Dendritic cell treated with granulocyte-macrophage colony-stimulating factor and Interleukin-4, amounts not matched to agents 40 ng/mL and 50 ng/mL, for 4 days (primary cell): ENCODE measurements at regions not wholly inside any gene's neighbourhood (a gene's known extent, or its start where the extent isn't known, plus 50 kb on each side); places are given as distances from the start of the nearest gene placed in this dataset.

Source experiments
- H3K27ac Mint-ChIP-seq: one replicate; pipeline ENCODE4 v1.8.0; 2022; ENCODE audit warnings: mild to moderate bottlenecking, mixed read lengths
- H3K27me3 Mint-ChIP-seq: one replicate; pipeline ENCODE4 v1.8.0; 2022; ENCODE audit warnings: mild to moderate bottlenecking, mixed read lengths
- H3K36me3 Mint-ChIP-seq: one replicate; pipeline ENCODE4 v1.8.0; 2022; ENCODE audit warnings: low read depth, mixed read lengths
- H3K4me1 Mint-ChIP-seq: one replicate; pipeline ENCODE4 v1.8.0; 2022; ENCODE audit warnings: low read depth, mixed read lengths
- H3K4me3 Mint-ChIP-seq: one replicate; pipeline ENCODE4 v1.8.0; 2022; ENCODE audit warnings: mild to moderate bottlenecking, moderate library complexity, mixed read lengths
- H3K9me3 Mint-ChIP-seq: one replicate; pipeline ENCODE4 v1.8.0; 2022; ENCODE audit warnings: mixed read lengths
- intact Hi-C: fragments of 100-400 bp; cut with micrococcal nuclease; formaldehyde crosslinking; loops from one replicate; pipeline ENCODE4 v1.15.0; 2022

DNA sequence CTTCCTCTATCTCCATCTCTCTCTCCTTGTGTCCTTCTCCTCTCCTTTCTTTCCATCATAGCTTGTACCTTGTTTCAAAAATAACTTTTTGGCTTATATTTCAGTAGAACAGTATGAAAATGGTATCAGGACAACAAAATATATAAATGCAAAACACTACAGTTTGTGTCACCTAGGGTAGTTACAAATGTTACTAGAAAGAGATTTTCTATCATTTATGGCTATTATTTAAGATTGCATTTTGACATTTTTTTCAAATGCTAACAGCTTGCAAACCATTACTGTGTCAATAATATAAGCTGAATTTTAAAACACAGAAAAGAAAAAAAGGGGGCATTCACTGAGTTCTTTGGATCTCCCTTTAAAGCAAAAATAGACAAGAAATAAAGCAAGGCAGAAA is 392.3 kb upstream of the LRRC4C start:
- Mint-ChIP-seq H3K4me3 (no peak overlapping the region), H3K27me3 (no peaks in the 10 kb centered on the region)

DNA sequence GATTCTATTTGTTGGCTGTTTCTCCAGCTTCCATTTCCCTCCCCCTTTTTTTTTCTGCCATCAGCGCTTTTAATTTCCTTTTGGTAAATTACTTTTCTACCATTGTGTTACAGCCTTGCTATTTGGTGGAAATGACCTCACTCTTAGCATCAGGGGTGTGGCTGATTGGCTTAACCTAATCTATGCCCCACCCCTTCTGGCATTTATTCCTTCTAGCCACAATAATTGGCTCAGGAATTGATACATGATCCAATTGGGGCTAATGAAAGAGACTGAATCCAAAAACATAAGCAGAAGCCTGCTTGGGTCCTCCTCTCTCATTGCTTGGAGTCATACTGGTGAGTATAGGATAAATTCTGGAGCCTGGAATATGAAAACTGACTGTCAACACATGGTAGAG is 402.4 kb upstream of the LRRC4C start:
- intact Hi-C loops: no loop called here
- H3K9me3 Mint-ChIP-seq: peaks cover 8% of the 10 kb centered on the region
- H3K4me1 Mint-ChIP-seq: no peaks in the 10 kb centered on the region
- H3K36me3 Mint-ChIP-seq: no peaks in the 10 kb centered on the region
- H3K4me3 Mint-ChIP-seq: no peak overlapping the region
- H3K27ac Mint-ChIP-seq: no peak overlapping the region
- H3K27me3 Mint-ChIP-seq: no peaks in the 10 kb centered on the region

More for the DNA sequence above, 392.3 kb upstream of the LRRC4C start:
- intact Hi-C loops: no loop called here
- Mint-ChIP-seq H3K27ac (no peak overlapping the region), H3K4me1 (no peaks in the 10 kb centered on the region), H3K9me3 (peaks cover 35% of the 10 kb centered on the region), H3K36me3 (no peaks in the 10 kb centered on the region)

DNA sequence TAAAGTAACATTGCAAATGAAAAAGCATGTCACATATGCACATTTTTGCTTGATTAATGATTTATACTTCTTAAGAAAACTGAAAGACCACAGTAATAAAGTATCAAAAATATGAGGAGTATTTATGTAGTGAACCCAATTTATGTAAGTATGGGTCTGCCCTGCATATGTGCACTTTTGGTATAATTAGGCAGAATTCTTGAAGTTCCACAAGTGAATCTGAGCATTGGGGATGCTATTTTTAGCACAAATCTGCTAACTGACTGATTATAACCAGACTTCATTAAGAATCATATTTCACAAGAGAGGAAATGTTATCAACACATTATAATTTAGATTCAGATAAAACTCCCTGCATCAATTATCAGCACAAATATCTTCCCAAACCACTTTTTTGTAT is 407.1 kb upstream of the LRRC4C start:
- Mint-ChIP-seq H3K4me1 (no peaks in the 10 kb centered on the region), H3K4me3 (no peak overlapping the region), H3K36me3 (no peaks in the 10 kb centered on the region), H3K27me3 (no peaks in the 10 kb centered on the region), H3K27ac (no peak overlapping the region), H3K9me3 (no peaks in the 10 kb centered on the region)
- intact Hi-C loops: no loop called here

DNA sequence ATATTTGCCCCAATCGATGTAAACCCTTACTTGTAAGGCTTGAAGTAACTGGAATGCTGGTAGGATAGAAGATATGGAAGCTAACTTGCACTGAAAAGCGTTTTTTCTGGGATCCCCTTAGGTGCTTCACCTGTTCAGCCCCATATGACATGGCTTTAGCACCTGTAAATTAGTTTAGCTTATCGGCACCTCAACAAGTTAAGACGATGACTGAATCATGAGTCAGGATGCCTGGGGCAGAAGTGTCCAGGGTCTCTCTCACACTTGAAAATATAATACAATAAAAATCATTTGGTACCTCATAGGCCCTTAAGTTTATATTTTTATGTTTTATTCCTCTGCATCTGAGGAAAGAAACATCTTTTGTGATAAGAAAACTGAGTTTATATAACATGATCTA is 409.2 kb upstream of the LRRC4C start:
- Mint-ChIP-seq H3K27ac (no peak overlapping the region), H3K4me3 (no peak overlapping the region), H3K27me3 (no peaks in the 10 kb centered on the region), H3K36me3 (no peaks in the 10 kb centered on the region), H3K9me3 (peaks cover 12% of the 10 kb centered on the region), H3K4me1 (no peaks in the 10 kb centered on the region)
- intact Hi-C loops: no loop called here

DNA sequence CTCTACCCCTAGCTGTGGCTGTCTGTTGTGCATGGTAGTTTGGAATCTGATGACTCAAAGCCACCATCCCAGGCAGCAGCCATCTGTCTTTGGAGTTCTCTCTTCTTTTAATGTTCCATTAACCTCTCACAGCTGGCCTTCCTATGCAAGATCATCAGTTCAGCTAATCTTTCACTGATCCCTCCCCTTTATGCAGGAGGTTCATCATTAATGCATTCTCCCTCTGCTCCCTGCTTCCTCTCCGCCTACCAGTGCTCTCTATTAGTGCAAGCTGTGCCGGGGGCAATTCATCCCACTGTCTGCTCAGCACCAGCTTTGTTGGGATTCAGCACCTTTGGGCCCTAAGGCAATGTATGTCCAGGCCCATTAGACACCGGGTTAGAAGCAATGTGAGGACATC is 413.0 kb upstream of the LRRC4C start:
- intact Hi-C loops: no loop called here
- Mint-ChIP-seq H3K27ac (no peak overlapping the region), H3K4me3 (no peak overlapping the region), H3K9me3 (peaks cover 24% of the 10 kb centered on the region), H3K27me3 (no peaks in the 10 kb centered on the region), H3K4me1 (no peaks in the 10 kb centered on the region), H3K36me3 (no peaks in the 10 kb centered on the region)

DNA sequence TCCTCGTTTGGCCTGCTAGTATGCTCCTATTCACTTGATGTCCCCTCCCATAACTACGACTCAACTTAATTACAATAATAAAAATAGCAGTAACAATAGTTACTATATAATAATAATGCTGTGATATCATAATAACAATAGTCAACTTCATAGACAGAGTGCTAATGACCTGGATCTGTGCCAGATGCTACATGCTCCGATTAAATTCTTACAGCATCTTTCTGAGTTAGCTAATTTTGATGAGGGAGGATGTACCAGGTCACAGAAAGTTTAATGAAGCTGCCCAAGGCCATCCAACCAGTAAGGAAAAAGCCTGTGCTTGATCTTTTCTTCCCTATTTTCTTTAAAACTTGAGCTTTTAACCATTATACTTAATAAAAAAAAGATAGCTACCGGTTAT is 413.4 kb upstream of the LRRC4C start:
- no peak overlapping the region for H3K27ac Mint-ChIP-seq
- H3K4me3 Mint-ChIP-seq: no peak overlapping the region
- no peaks in the 10 kb centered on the region for H3K36me3 Mint-ChIP-seq
- peaks cover 24% of the 10 kb centered on the region for H3K9me3 Mint-ChIP-seq
- H3K27me3 Mint-ChIP-seq: no peaks in the 10 kb centered on the region
- H3K4me1 Mint-ChIP-seq: no peaks in the 10 kb centered on the region
- intact Hi-C loops: no loop called here

DNA sequence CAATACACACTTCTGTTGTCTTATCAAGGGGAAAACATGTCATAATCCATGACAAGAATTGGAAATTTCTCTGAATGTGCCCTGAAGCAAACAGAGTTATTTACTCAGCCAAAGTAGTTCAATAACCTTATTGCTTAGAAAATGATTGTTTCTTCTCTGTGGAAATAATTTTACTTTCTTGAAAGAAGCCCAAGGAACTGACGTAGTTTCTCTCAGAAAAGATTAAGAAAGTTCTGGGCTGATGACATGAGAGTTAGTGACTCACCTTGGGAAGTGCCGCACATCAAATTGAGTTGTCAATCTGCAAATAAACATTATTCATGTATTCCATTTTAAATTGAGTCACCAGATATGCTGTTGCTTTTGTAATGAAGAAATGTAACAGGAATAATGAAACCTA is 418.6 kb upstream of the LRRC4C start:
- Mint-ChIP-seq H3K27ac (no peak overlapping the region), H3K9me3 (peaks cover 12% of the 10 kb centered on the region), H3K36me3 (no peaks in the 10 kb centered on the region), H3K4me3 (no peak overlapping the region), H3K27me3 (no peaks in the 10 kb centered on the region), H3K4me1 (no peaks in the 10 kb centered on the region)
- intact Hi-C loops: no loop called here

DNA sequence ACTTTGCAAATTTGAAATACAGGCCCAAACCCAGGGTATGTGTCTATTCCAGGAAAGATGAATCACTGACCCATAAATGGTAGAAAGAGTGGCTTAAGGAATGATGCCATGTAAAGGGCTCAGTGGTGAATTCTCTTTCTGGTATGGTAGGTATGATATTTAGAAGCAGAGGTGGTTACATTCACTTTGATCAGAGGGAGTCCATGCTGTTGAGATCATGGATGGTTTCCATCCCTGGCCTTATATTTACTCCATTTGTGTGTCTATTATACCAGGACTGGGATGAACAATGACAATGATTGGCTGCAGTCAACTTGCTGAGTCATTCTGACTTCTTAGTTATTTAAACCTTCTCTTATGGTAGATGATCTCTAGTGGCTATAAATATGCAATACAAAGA is 419.8 kb upstream of the LRRC4C start:
- Mint-ChIP-seq H3K4me1 (no peaks in the 10 kb centered on the region), H3K27ac (no peak overlapping the region), H3K4me3 (no peak overlapping the region), H3K36me3 (no peaks in the 10 kb centered on the region), H3K27me3 (no peaks in the 10 kb centered on the region), H3K9me3 (peaks cover 7% of the 10 kb centered on the region)
- intact Hi-C loops: no loop called here

DNA sequence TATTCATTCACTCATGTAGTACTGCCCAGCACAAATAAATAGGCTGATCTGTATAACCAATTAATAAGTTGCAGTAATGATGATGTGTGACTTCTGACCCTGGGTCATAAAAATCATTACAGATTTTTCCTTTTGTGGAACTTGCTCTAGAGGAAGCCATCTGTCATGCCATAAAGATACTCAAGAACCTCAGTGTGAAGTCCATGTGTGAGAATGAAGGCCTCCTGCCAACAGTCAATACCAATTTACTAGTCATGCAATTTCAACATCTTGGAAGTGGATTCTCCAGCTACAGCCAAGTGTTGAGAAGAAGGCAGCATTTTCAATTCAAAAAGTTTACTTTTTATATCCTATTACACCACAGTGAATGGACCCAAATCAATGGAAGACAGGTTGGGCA is 435.6 kb upstream of the LRRC4C start:
- intact Hi-C loops: no loop called here
- Mint-ChIP-seq H3K27me3 (no peaks in the 10 kb centered on the region), H3K4me3 (no peak overlapping the region), H3K36me3 (no peaks in the 10 kb centered on the region), H3K27ac (no peak overlapping the region), H3K4me1 (no peaks in the 10 kb centered on the region), H3K9me3 (no peaks in the 10 kb centered on the region)

DNA sequence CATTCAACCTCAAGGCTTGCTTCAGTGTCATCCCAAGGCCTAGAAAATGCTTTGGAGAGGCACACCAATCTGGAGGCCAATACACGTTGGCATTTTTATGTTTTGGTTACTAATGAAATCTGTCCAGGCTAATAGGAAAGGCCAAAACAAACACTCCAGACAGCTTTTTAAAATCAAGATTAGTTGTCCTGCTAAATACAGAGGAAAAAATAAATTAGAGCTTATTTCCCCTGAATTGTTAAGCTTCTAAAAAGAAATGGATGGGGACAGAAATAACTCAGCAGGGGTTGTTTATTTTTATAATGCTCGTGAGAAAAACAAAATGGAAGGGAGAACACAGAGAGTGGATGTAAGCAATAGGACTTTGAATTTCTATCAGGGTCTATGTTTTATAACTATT is 438.5 kb upstream of the LRRC4C start:
- intact Hi-C loops: no loop called here
- no peaks in the 10 kb centered on the region for H3K36me3 Mint-ChIP-seq
- H3K27me3 Mint-ChIP-seq: no peaks in the 10 kb centered on the region
- peaks cover 8% of the 10 kb centered on the region for H3K9me3 Mint-ChIP-seq
- H3K27ac Mint-ChIP-seq: no peak overlapping the region
- no peaks in the 10 kb centered on the region for H3K4me1 Mint-ChIP-seq
- no peak overlapping the region for H3K4me3 Mint-ChIP-seq

DNA sequence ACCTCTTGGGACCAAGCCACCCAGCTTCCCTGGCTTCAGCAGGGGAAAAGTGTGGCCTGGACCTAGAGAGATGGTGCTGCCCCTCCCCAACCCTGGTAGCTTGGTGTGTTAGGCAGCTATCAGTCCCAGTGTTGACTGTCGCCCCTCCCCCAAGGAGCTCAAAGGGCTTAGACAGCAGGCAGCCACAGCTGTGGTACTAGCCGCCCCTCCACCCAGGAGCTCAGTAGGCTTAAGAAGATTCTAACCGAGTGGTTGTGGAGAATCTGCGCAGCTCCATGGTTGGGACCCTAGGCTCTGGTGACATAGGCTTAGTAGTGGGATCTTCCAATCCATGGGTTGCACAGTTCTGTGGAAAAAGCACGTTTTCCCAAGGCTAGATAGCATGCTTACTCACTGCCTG is 458.4 kb upstream of the LRRC4C start:
- no peak overlapping the region for H3K4me3 Mint-ChIP-seq
- H3K9me3 Mint-ChIP-seq: peaks cover 66% of the 10 kb centered on the region
- no peak overlapping the region for H3K27ac Mint-ChIP-seq
- no peaks in the 10 kb centered on the region for H3K27me3 Mint-ChIP-seq
- H3K4me1 Mint-ChIP-seq: no peaks in the 10 kb centered on the region
- intact Hi-C loops: no loop called here
- H3K36me3 Mint-ChIP-seq: no peaks in the 10 kb centered on the region

DNA sequence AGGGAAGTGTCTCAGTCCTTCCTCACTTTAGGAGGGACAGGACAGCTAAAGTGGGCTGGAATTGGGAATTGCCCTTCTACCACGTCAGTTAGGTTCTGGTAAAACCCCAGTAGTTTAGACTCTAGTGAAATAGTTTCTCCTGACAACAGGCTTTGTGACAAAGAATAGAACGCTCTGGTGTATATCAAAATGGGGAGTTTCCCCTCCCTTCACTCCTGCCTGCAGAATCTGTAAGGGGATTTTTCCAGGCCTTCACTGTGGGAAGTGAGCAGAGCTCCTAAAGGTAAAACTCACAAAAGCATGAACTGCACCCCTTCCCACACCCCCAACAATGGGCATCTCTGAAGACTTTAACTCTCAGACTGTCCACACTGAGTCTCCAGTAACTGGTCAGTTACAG is 460.9 kb upstream of the LRRC4C start:
- H3K9me3 Mint-ChIP-seq: peaks cover 54% of the 10 kb centered on the region
- H3K4me1 Mint-ChIP-seq: no peaks in the 10 kb centered on the region
- no peaks in the 10 kb centered on the region for H3K27me3 Mint-ChIP-seq
- no peak overlapping the region for H3K27ac Mint-ChIP-seq
- no peaks in the 10 kb centered on the region for H3K36me3 Mint-ChIP-seq
- intact Hi-C loops: no loop called here
- no peak overlapping the region for H3K4me3 Mint-ChIP-seq

DNA sequence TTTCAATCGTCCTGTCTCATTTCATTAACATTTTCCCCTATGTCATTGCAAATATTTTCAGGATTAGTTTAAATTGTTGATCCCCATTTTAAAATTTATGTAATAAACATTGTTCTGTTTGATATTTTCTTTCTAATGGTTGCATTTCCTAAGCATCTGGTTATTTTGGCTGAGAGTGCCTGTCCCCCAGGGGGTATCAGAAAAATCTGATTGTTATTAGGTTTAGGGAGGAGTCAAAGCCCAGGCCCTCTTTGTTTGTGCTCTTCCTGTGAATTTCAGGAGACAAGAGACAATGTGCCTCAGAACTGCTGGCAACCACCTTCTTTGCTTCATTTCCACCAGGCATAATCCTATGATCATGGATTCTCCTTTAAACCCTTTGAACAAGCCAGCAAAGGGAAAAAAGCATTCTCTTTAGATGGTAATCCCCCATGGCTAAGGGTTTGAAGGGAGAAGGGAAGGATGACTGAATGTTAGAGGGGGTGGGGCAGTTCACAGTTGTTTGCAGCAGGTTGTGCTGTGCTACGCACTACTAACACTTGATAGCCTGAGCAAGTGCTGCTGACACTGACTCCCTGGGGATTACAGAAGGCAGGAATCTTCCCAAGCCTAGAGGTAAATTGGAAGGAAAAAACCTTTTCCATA is 462.4 kb upstream of the LRRC4C start:
- Mint-ChIP-seq H3K36me3 (no peaks in the 10 kb centered on the region), H3K4me3 (no peak overlapping the region), H3K27ac (no peak overlapping the region), H3K9me3 (peaks cover 39% of the 10 kb centered on the region), H3K4me1 (no peaks in the 10 kb centered on the region), H3K27me3 (no peaks in the 10 kb centered on the region)
- intact Hi-C loops: no loop called here

DNA sequence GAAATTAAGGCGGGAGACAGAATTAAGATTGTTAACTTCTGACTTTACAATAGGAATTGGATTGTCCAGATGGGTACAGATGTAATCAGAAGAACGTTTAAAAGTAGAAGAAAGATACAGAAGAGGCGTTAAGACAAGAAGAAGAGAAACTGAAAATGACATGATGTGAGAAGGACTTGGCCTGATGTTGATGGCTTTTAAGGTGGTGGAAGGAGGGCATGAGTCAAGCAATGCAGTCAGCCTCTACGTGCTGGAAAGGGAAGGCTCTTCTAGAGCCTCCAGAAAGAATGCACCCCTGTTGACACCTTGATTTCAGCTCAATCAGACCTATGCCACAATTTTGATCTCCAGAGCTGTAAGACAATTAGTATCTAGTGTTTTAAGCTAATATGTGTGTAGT is 466.9 kb upstream of the LRRC4C start:
- H3K27ac Mint-ChIP-seq: no peak overlapping the region
- peaks cover 5% of the 10 kb centered on the region for H3K9me3 Mint-ChIP-seq
- intact Hi-C loops: no loop called here
- H3K36me3 Mint-ChIP-seq: no peaks in the 10 kb centered on the region
- no peaks in the 10 kb centered on the region for H3K27me3 Mint-ChIP-seq
- H3K4me3 Mint-ChIP-seq: no peak overlapping the region
- no peaks in the 10 kb centered on the region for H3K4me1 Mint-ChIP-seq

DNA sequence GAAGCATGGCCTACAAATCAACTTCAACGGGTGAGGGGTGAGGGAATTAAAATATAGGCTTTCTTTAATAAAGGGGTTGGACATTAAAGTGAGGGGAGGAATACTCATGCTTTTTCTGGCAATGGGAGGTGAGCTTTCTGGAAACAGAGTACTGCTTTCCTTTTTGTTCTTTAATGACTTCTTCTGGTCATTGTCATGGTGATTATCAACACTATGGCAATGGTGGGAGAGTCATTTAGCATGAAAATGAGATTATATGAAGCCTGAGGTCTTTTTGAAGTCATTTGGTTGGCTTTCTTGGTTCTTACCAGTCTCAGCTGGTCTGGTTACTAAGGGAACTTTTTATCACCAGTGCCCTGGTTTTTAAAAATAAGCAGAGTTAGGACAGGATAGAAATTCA is 475.8 kb upstream of the LRRC4C start:
- Mint-ChIP-seq H3K27me3 (no peaks in the 10 kb centered on the region), H3K27ac (no peak overlapping the region), H3K9me3 (no peaks in the 10 kb centered on the region), H3K36me3 (no peaks in the 10 kb centered on the region), H3K4me1 (no peaks in the 10 kb centered on the region), H3K4me3 (no peak overlapping the region)
- intact Hi-C loops: no loop called here
